Suprapubic skin (tissue), 3 donors: ENCODE measurements at regions not wholly inside any gene's neighbourhood (a gene's known extent, or its start where the extent isn't known, plus 50 kb on each side); places are given as distances from the start of the nearest gene placed in this dataset.

Experiments used
- POLR2A ChIP-seq, 2 donors: fragments of 450-650 bp; IDR thresholded peaks; one replicate each; pipeline ENCODE4 v1.6.1; 2017; ENCODE audit warnings: antibody characterized with exemption in 2 of 2, mild to moderate bottlenecking in 2 of 2, moderate library complexity in 2 of 2
- TF ChIP-seq, protein P1 (sequence below), 2 donors: fragments of 200-600 bp in 1 of 2; fragments of 450-650 bp in 1 of 2; sonication (generic) in 1 of 2; IDR thresholded peaks; one replicate each; pipeline ENCODE4 v1.5.1; 2016 to 2019; ENCODE audit warnings: antibody characterized with exemption in 2 of 2, mild to moderate bottlenecking in 1 of 2, moderate library complexity in 1 of 2

DNA sequence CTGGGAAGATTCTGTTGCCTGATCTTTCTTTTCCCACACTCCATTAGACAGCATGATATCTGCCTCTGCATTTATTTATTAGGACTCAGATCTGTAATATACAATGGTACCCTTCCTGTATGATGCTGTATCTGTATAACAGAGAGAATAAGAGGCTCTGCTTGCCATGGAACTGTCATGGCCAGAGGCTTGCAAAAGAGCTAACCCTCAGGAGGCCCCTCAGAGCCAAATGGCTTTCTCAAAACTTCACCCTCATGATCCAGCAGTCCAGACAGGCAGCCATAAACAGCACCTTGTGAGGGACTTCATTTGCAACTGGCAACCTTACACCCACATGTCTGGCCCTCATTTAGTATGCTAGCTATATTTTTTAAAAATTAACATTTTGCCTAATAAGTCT lies 57.6 kb downstream of the TMEM30B start:
- TF ChIP-seq POLR2A (IDR thresholded peaks at IDR 0.05), result no peak
- TF ChIP-seq, protein P1, sequence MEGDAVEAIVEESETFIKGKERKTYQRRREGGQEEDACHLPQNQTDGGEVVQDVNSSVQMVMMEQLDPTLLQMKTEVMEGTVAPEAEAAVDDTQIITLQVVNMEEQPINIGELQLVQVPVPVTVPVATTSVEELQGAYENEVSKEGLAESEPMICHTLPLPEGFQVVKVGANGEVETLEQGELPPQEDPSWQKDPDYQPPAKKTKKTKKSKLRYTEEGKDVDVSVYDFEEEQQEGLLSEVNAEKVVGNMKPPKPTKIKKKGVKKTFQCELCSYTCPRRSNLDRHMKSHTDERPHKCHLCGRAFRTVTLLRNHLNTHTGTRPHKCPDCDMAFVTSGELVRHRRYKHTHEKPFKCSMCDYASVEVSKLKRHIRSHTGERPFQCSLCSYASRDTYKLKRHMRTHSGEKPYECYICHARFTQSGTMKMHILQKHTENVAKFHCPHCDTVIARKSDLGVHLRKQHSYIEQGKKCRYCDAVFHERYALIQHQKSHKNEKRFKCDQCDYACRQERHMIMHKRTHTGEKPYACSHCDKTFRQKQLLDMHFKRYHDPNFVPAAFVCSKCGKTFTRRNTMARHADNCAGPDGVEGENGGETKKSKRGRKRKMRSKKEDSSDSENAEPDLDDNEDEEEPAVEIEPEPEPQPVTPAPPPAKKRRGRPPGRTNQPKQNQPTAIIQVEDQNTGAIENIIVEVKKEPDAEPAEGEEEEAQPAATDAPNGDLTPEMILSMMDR (IDR thresholded peaks at IDR 0.05), result no peak
